ENCODE measurements at regions not wholly inside any gene's neighbourhood (a gene's known extent, or its start where the extent isn't known, plus 50 kb on each side); places are given as distances from the start of the nearest gene placed in this dataset.
"Not testable (repeated sequence)": the region's sequence is repeated elsewhere in the genome, so short reads cannot be mapped to it uniquely, and the experiment has no call there.

DNA sequence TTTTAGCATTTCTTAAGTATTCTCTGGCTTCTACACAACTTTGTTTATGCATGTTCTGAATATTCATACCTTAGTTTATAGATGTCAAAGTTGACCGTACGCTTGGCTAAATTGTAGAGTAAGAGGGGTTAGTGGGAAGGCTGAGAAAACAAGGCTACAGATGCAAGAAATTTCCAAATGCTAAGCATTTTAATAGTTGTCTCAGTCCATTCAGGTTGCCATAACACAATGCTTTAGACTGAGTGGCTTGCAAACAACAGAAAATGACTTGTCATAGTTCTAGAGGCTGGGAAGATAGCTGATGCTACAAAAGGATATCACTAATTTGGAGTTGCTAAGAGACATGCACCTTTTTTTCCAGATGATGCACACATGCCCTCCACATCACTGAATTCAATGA lies 53.0 kb upstream of the C1QTNF3 start:
- not testable (repeated sequence) for DNase-seq (ENCODE audit: low read depth in 2 of 2)

DNA sequence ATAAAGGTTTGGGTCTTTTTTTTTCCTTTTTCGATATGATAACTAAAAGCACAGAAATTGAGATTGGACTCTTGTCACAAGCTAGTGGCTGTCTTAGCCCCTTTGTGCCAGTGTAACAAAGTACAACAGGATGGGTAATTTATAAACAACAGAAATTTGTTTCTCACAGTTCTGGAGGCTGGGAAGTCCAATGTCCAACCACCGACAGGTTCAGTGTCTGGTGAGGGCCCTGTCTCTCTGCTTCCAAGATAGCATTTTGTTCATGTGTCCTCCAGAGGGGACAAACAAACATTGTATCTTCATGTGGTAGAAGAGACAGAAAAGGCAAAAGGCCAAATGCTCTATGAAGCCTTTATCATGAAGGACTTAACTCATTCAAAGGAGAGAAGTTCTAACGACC lies 56.9 kb upstream of the C1QTNF3 start:
- DNase-seq (ENCODE audit: low read depth in 2 of 2): not testable (repeated sequence)

DNA sequence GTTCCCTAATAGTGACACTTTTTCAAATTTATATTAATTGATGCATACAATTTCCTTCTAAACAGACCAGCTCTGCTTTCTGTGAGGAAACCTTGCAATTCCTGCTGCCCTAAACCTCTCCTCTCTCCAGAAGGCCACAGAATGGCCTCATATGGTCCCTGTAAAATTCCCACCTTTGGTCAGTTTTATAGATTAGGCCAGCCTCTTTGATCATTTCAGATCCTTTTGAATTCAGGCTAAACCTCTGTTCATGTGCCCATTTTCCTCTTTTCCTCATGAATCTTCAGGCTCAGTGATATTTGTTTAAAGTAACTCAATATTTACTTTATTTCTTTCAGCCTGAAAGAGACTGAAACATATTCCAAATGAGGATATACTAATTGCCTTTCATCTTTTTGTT lies 58.6 kb upstream of the C1QTNF3 start:
- DNase-seq (ENCODE audit: low read depth in 2 of 2): not testable (repeated sequence)

DNA sequence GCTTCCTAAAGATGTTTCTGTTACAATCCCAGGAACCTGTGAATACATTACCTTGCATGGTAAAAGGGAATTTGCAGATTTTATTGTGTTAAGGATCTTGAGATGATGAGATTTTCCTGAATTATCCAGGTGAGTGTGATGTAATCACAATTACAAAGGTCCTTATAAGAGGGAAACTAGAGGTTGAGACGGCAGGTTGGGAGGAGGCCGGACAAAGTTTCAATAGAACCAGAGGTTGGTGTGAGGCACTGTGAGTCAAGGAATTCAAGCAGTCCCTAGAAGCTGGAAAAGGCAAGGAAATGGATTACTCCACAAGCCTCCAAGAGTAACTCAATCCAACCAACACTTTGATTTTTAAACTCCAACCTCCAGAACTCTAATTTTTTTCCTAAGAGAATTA lies 65.9 kb upstream of the C1QTNF3 start:
- DNase-seq (ENCODE audit: low read depth in 2 of 2): not testable (repeated sequence)

DNA sequence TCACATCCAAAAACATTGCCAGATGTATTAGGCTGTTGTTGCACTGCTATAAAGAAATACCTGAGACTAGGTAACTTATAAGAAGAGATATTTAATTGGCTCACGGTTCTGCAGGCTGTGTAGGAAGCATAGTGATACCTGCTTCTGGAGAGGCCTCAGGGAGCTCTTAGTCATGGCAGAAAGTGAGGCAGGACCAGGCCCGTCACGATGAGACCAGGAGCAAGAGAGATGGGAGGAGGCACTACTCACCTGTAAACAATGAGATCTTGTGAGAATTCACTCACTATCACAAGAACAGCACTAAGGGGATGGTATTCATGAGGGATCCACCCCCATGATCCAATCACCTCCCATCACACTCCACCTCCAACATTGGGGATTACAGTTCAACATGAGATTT lies 81.3 kb upstream of the C1QTNF3 start:
- DNase-seq (ENCODE audit: low read depth in 2 of 2): not testable (repeated sequence)

DNA sequence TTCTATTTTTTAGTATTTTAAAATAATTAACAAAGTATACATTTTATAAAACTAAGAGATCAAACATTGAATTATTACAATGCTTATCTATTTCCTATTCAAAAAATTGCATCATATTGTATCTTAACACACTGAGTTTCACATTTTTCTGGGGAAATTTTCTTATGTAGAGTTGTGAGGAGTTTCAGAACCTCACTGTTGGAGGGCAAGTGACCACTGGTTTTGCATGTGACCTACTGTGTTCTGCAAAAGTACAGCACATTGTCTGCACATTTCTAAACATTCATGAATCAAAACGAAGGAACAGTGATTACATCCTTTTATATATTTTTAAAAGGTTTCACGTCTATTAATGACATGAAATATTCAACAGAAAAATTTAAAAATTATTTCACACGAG lies 82.3 kb upstream of the C1QTNF3 start:
- DNase-seq (ENCODE audit: low read depth in 2 of 2): not testable (repeated sequence)

DNA sequence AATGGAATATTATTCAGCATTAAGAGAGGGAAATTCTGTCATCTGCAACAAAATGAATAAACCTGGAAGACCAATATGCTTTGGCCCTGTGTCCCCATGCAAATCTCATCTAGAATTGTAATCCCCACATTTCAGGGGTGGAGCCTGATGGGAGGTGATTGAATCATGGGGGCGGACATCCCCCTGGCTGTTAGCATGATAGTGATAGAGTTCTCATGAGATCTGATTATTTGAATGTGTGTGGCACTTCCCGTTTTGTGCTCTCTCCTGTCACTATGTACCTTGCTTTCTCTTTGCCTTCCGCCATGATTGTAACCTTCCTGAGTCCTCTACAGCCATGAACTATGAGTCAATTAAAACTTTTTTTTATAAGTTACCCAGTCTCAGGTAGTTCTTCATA lies 83.7 kb upstream of the C1QTNF3 start:
- not testable (repeated sequence) for DNase-seq (ENCODE audit: low read depth in 2 of 2)

DNA sequence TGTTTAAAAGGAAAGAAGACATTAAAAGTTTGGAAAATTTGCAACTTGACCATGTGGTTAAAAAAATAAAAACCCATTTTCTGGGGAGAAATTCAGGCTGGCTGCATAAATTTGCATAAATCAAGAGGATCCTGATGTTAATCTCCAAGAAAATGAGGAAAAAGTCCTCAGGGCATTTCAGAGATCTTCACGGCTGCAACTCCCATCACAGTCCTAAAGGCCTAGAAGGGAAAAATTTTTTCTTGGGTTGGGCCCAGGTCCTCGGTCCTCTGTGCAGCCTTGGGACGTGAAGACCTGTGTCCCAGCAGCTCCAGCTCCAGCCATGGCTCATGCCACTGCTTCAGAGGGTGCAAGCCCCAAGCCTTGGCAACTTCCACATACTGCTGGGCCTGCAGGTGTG lies 84.8 kb upstream of the C1QTNF3 start:
- not testable (repeated sequence) for DNase-seq (ENCODE audit: low read depth in 2 of 2)

DNA sequence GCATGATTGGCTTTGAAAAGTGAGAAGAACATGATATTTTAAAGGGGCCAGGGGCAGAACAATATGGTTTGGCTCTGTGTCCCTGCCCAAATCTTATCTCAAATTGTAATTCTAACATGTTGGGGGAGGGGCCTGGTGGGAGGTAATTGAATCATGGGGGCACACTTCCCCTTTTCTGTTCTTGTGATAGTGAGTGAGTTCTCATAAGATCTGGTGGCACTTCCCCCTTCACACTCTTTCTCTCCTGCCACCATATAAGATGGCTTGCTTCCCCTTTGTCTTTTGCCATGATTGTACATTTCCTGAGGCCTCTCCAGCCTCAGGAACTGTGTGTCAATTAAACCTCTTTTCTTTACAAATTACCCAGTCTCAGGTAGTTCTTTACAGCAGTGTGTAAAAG lies 85.9 kb upstream of the C1QTNF3 start:
- not testable (repeated sequence) for DNase-seq (ENCODE audit: low read depth in 2 of 2)

DNA sequence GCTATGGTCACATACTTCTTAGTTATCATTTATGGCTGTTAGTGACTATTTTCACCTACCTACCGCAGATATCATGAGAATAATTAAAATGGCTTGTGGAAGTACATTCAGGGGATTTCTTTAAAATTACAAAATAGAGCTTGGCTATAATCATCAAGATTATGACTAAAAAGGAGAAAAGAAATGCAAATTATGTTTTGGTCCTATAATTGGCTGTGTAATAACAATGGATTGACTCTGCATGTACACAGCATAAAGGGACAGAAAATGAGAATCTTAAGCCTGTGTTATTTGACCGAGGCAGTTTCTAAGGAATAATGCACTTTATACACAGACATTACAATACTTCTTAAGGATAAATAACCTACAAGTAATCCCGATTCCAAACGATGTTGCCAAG lies 112.0 kb upstream of the C1QTNF3 start:
- not testable (repeated sequence) for DNase-seq (ENCODE audit: low read depth in 2 of 2)

DNA sequence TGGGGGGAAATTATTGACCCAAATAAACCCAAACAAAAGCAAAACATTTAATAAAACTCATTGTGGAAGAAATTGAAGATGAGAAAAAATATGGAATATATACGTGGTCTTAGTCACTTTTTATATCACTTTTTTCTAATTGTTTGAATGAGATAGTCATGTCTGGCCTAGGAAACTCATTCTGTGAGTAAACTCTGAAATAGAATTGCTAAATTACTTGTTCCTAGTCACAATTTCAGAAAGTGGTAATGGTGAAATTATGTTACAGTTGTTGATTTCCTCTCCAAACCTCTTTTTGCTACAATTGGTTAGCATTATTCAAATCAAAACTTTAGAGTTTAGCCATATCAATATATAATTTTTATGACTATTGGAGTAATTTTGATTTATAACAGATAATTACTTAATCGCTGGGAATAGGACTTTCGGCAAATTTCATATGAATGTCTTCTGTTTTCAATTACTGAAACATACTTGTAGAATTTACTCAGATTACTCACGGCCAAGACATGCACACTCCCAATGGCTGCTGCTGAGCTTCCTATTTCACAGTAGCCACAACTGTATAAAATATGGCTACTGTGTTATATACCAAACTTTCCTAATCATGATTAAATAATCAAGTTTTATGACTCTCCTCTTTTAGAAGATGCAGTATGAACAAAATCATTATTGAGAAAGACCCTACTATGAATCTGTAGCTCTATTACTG lies 113.8 kb upstream of the C1QTNF3 start:
- not testable (repeated sequence) for DNase-seq (ENCODE audit: low read depth in 2 of 2)

DNA sequence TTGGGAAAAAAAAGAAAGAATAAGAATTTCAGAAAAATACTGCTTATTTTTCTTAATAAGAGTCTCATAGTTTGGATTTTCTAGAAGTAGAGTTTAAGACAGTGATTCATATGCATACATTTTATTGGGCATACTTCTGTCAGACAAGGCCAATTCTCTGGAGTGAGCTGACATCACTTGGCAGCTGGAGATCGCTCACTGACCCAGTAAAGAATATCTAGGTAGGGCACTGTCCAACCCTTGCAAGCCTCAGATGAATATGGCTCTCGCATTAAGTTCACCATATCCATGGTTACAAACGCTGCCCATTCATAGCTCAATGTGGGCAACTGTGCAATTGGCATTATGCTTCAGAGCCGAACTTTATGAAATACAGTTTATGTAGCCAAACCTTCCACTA lies 117.9 kb upstream of the C1QTNF3 start:
- DNase-seq (ENCODE audit: low read depth in 2 of 2): not testable (repeated sequence)

DNA sequence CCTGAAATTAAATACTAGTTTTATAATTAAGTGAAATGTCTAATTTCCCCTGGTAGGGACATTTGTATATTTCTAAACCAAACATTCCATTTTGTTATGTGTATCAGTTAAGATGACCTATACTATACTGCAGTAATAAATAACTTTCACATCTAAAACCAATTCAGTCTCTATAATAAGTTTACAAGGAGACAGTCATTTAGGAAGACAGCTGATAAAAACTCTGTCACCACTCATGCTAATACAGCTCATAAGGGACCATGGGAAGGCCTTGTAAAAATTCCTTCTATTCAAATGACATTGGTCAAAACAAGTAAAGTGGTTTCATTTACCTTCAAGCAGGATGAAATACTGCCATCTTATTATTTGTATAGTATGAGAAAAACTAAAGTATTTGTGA lies 128.4 kb upstream of the C1QTNF3 start:
- DNase-seq (ENCODE audit: low read depth in 2 of 2): not testable (repeated sequence)

DNA sequence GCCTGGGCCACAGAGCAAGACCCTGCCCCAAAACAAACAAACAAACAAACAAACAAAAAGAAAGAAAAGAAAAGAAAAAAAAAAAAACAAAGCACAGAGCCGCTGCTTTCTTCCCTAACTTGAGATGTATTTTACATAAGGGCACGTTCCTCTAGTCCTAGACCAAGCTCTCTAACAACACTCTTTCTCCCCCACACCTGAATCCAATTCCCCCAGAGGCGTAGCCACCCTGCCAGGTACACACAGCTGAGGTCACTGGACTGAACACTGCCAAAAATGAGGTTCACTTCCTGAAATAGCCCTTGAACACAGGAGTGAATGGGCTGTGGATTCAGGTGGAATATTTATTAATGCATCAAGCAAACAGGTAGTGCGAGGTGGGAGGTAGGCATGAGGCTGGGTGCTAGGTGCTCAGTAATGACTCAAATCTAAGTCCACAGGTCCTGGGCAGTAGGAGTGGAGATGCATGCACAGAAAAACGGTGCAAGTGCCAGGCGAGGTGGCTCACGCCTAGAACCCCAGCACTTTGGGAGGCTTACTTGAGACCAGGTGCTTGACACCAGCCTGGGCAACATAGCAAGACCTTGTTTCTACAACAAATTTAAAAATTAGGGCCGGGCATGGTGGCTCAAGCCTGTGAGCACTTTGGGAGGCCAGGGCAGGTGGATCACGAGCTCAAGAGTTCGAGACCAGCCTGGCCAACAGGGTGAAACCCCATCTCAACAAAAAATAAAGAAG lies 136.6 kb upstream of the C1QTNF3 start:
- DNase-seq (ENCODE audit: low read depth in 2 of 2): not testable (repeated sequence)

DNA sequence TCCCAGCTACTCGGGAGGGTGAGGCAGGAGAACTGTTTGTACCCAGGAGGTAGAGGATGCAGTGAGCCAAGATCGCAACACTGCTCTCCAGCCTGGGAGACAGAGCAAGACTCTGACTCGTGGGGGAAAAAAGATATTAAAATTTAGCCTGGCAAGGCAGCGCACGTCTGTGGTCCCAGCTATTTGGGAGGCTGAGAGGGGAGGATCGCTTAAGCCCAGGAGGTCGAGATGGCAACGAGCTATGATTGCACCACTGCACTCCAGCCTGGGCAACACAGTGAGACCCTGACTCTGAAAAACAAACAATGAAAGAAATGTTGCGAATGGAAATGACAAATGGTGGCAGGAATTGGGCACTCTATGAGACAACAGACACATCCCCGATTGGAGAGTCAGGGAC lies 137.2 kb upstream of the C1QTNF3 start:
- DNase-seq (ENCODE audit: low read depth in 2 of 2): not testable (repeated sequence)

DNA sequence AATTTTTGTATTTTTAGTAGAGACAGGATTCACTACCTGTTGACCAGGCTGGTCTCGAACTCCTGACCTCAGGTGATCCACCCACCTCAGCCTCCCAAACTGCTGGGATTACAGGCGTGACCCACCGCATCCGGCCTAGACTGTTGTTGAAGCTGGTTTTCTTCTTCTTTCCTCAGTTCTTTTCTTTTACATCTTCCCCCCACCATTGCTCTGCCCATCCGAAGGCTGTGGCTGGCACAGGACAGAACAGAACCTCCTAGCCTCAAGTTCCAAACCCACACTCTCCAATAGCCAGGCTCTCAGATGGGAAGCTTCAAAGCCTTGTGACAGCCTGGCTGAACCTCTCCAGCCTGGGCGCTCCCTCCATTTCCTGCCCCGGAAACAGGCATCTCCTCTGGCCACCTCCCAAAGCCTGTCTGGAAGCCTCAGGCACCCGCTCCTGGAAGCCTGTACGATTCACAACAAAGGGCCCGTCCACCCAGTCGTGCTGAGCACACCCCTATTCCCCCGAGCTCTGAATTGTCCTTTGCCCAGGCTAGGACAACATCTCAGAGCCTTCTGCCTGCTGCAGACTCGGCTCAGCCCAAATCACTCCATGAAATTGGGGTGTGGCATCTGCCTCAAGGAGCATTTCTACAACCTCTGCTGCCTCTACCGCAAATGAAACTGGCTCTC lies 138.1 kb upstream of the C1QTNF3 start:
- DNase-seq (ENCODE audit: low read depth in 2 of 2): not testable (repeated sequence)

DNA sequence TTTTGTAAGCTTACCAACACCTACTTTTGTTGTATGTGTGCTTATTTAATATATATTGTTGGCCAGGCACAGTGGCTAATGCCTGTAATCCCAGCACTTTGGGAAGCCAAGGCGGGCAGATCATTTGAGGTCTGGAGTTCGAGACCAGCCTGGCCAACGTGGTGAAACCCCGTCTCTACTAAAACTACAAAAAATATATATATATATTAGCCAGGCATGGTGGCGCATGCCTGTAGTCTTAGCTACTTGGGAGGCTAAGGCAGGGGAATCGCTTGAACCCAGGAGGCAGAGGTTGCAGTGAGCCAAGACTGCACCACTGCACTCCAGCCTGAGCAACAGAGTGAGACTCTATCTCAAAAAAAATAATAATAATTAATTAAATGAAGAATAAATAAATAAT lies 142.0 kb upstream of the C1QTNF3 start:
- DNase-seq (ENCODE audit: low read depth in 2 of 2): not testable (repeated sequence)

DNA sequence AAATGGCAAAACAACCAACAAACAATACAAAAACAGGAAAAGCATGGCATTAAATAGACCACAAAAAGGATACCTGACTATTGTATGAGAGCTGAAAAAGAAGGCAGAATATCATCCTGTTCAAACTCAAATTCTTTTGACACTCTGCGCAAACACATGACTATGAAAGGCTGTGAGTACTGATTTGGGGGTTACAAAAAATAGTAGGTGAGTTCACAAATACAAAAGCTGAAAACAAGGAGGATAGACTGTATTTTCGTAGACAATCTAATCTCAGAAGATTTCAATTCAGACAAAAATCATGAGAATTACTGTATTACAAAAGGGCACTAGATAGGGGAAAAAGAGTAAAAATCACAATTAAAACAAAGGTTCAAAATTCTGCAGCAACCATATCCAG lies 142.6 kb upstream of the C1QTNF3 start:
- DNase-seq (ENCODE audit: low read depth in 2 of 2): not testable (repeated sequence)

DNA sequence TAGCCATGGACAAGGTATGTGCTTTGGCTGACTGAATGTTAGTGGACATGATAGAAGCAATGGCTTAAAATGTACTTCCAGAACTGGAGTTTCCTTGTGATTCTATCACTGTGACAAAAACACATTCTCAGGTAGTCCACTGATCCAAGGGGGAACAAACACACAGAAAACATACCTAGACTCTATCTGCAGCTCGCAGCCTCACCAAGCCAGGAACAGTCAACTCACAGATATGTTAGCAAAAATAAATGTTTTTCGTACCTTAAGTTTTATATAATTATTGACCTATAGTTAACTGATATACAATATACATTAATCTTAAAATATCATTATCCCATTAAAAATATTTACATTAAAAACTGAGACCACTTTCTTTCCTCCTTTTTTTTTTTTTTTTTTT lies 143.1 kb upstream of the C1QTNF3 start:
- not testable (repeated sequence) for DNase-seq (ENCODE audit: low read depth in 2 of 2)

DNA sequence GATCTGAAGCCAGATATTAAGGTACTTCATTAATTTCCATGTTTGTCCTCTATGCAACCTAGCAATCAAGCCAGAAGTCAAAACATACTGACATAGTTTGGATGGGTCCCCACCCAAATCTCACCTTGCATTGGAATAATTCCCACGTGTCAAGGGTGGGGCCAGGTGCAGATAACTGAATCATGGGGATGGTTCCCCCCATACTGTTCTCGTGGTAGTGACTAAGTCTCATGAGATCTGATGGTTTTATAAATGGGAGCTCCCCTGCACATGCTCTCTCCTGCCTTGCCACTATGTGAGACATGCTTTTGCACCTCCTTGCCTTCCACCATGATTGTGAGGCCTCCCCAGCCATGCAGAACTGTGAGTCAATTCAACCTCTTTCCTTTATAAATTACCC lies 143.9 kb upstream of the C1QTNF3 start:
- DNase-seq (ENCODE audit: low read depth in 2 of 2): not testable (repeated sequence)

DNA sequence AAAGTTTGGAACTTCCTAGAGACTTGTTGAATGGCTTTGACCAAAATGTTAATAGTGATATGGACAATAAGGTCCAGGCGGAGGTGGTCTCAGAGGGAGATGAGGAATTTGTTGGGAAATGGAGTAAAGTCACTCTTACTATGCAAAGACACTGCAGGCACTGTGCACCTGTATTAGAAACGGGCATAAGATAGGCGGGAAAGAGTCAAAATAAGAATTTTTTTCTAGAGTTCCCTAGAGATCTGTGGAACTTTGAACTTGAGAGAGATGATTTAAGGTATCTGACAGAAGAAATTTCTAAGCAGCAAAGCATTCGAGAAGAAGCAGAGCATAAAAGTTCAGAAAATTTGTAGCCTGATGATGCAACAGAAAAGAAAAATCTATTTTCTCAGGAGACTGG lies 144.4 kb upstream of the C1QTNF3 start:
- not testable (repeated sequence) for DNase-seq (ENCODE audit: low read depth in 2 of 2)

DNA sequence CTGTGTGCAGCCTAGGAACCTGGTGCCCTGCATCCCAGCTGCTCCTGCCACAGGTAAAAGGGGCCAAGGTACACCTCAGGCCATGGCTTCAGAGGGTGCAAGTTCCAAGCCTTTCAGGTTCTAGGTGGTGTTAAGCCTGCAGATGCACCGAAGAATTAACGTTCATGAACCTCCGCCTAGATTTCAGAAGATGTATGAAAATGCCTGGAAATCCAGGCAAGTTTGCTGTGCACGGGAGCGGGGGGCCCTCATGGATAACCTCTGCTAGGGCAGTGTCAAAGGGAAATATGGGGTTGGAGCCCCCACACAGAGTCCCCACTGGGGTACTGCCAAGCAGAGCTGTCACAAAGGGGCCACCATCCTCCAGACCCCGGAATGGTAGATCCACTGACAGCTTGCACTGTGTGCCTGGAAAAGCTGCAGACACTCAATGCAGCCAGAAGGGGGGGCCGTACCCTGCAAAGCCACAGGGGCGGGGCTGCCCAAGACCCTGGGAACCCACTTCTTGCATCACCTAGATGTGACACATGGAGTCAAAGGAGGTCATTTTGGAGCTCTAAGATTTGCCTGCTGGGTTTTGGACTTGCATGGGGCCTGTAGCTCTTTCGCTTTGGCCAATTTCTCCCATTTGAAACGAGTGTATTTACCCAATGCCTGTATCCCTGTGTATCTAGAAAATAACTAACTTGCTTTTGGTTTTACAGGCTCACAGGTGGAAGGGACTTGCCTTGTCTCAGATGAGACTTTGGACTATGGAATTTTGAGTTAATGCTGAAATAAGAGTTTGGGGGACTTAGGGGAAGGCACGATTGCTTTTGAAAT lies 145.2 kb upstream of the C1QTNF3 start:
- not testable (repeated sequence) for DNase-seq (ENCODE audit: low read depth in 2 of 2)
